GM12878 (cell line): ENCODE measurements at regions not wholly inside any gene's neighbourhood (a gene's known extent, or its start where the extent isn't known, plus 50 kb on each side); places are given as distances from the start of the nearest gene placed in this dataset.

Experiments
- ATAC-seq: fragments of 200-7000 bp; cut with Tn5 transposase; 3 replicates; pipeline ENCODE4 v1.9.1; 2020; ENCODE audit warnings: mild to moderate bottlenecking, moderate library complexity
- BruUV-seq: library from RNA; stranded (reverse); fragments of 400-500 nt; replicated peaks from 2 replicates; lab custom pipeline; 2021; lab: Mats Ljungman, UMichigan
- CTCF ChIA-PET: fragments of 300-600 bp; sonication (Branson Sonifier 250); formaldehyde crosslinking; extraction: SDS; loops from one replicate; lab custom pipeline; 2021; ENCODE audit warnings: inconsistent platforms; lab: Yijun Ruan, JAX
- POLR2A ChIA-PET: fragments of 350-600 bp; formaldehyde crosslinking; extraction: SDS; loops from one replicate; lab custom pipeline; 2021; ENCODE audit warnings: inconsistent platforms; lab: Charles Lee
- RAD21 ChIA-PET: fragments of 300-600 bp; sonication (Branson Sonifier 250); formaldehyde crosslinking; loops from one replicate; lab custom pipeline; 2023; ENCODE audit warnings: antibody characterized with exemption; ENCODE audit not compliant: unreplicated experiment; lab: Charles Lee
- SMC1A ChIA-PET: fragments of 300-600 bp; sonication (Branson Sonifier 250); formaldehyde crosslinking; loops from one replicate; lab custom pipeline; 2023; ENCODE audit not compliant: unreplicated experiment, uncharacterized antibody; lab: Charles Lee
- DNase-seq: peaks from one replicate; pipeline ENCODE4 v3.0.0-alpha.2; 2011; ENCODE audit warnings: low read depth, low spot score
- FAIRE-seq: peaks from 3 replicates; lab custom pipeline; 2011; peaks lifted over from hg19 to GRCh38; lab: Jason Lieb, UNC
- H2AFZ ChIP-seq: 2 replicates; pipeline ENCODE4 v1.6.0; 2011; ENCODE audit warnings: low read depth, low read length, control low read depth; ENCODE audit not compliant: control insufficient read depth
- H3K27ac ChIP-seq: 2 replicates; pipeline ENCODE4 v1.5.1; 2011; ENCODE audit warnings: control low read depth; ENCODE audit not compliant: control insufficient read depth, insufficient read depth
- H3K27me3 ChIP-seq, 2 experiments: replicated peaks in 1 of 2; 2 replicates each; pipeline versions ENCODE4 v1.6.0 to v1.6.1; 2011; ENCODE audit warnings: low read length in 1 of 2; ENCODE audit not compliant: control insufficient read depth in 2 of 2, insufficient read depth in 2 of 2
- H3K36me3 ChIP-seq, 2 experiments: 2 replicates each; pipeline ENCODE4 v1.5.1; 2011; ENCODE audit warnings: low read length in 1 of 2; ENCODE audit not compliant: control insufficient read depth in 2 of 2, insufficient read depth in 2 of 2
- H3K4me1 ChIP-seq: 2 replicates; pipeline ENCODE4 v1.6.1; 2011; ENCODE audit warnings: mild to moderate bottlenecking, low read length, moderate library complexity, mixed read lengths; ENCODE audit not compliant: control insufficient read depth, insufficient read depth
- H3K4me2 ChIP-seq: 2 replicates; pipeline ENCODE4 v1.6.0; 2011; ENCODE audit warnings: control low read depth; ENCODE audit not compliant: control insufficient read depth, insufficient read depth
- H3K4me3 ChIP-seq: fragments of 200-600 bp; sonication (generic); 2 replicates; pipeline ENCODE4 v1.5.1; 2016
- H3K79me2 ChIP-seq: 2 replicates; pipeline ENCODE4 v1.6.0; 2011; ENCODE audit warnings: low read length; ENCODE audit not compliant: control insufficient read depth, insufficient read depth
- H3K9ac ChIP-seq: 2 replicates; pipeline ENCODE4 v1.8.0; 2011; ENCODE audit warnings: low read length, control low read depth, mixed read lengths; ENCODE audit not compliant: control insufficient read depth, insufficient read depth
- H3K9me3 ChIP-seq: replicated peaks from 3 replicates; pipeline ENCODE4 v1.5.1; 2011; ENCODE audit warnings: mild to moderate bottlenecking, low read length; ENCODE audit not compliant: control insufficient read depth, insufficient read depth
- H4K20me1 ChIP-seq: 2 replicates; pipeline ENCODE4 v1.6.0; 2011; ENCODE audit not compliant: control insufficient read depth, insufficient read depth
- ATF7 ChIP-seq: fragments of 450-650 bp; IDR thresholded peaks from 2 replicates; pipeline ENCODE4 v1.6.1; 2016; ENCODE audit warnings: low read depth, mild to moderate bottlenecking
- EZH2 ChIP-seq: IDR thresholded peaks from 2 replicates; pipeline ENCODE4 v1.6.1; 2012; ENCODE audit warnings: low read depth, mild to moderate bottlenecking, control low read depth, inconsistent platforms, low read length, borderline replicate concordance; ENCODE audit not compliant: control insufficient read depth
- POU2F2 ChIP-seq: IDR thresholded peaks from 3 replicates; pipeline ENCODE4 v1.6.1; 2011; ENCODE audit warnings: low read depth, mild to moderate bottlenecking, low read length, borderline replicate concordance
- RAD51 ChIP-seq: fragments of 450-650 bp; IDR thresholded peaks from 2 replicates; pipeline ENCODE4 v1.6.1; 2016; ENCODE audit warnings: moderate library complexity, mild to moderate bottlenecking, inconsistent platforms
- RBBP5 ChIP-seq: fragments of 200-600 bp; sonication (generic); conservative IDR thresholded peaks from 2 replicates; pipeline ENCODE4 v1.6.1; 2016
- RCOR1 ChIP-seq: conservative IDR thresholded peaks from 2 replicates; pipeline ENCODE4 v1.6.1; 2012; ENCODE audit warnings: low read depth, low read length, improper control_type of control experiment
- SMC3 ChIP-seq: IDR thresholded peaks from 2 replicates; pipeline ENCODE4 v1.6.1; 2011; ENCODE audit warnings: low read length, improper control_type of control experiment, borderline replicate concordance
- WGBS: methylation state at CpG from one replicate; pipeline ENCODE4 v1.1.6; 2016; ENCODE audit warnings: low lambda C conversion rate; ENCODE audit not compliant: insufficient replicate concordance, insufficient coverage; ENCODE audit errors: missing lambda C conversion rate; 5-methylcytosine and 5-hydroxymethylcytosine counted together
- in situ Hi-C: fragments of 300-500 bp; cut with MboI; formaldehyde crosslinking; loops from 9 replicates; pipeline ENCODE4 v1.14.3; 2018; ENCODE audit warnings: mixed read lengths
- intact Hi-C: fragments of 100-400 bp; cut with micrococcal nuclease; formaldehyde crosslinking; loops from one replicate; pipeline ENCODE4 v1.14.2; 2022; ENCODE audit not compliant: unreplicated experiment
- TF ChIP-seq, protein P1 (sequence below): fragments of 150-350 bp; IDR thresholded peaks from 2 replicates; pipeline ENCODE4 v1.6.1; 2016; ENCODE audit warnings: low read depth, low read length
- TF ChIP-seq, protein P2 (sequence below): fragments of 450-650 bp; IDR thresholded peaks from 2 replicates; pipeline ENCODE4 v1.6.1; 2017; ENCODE audit warnings: mild to moderate bottlenecking, moderate library complexity
- TF ChIP-seq, protein P3 (sequence below): fragments of 450-650 bp; IDR thresholded peaks from 2 replicates; pipeline ENCODE4 v1.6.1; 2017; ENCODE audit warnings: antibody characterized with exemption, mild to moderate bottlenecking, moderate library complexity

DNA sequence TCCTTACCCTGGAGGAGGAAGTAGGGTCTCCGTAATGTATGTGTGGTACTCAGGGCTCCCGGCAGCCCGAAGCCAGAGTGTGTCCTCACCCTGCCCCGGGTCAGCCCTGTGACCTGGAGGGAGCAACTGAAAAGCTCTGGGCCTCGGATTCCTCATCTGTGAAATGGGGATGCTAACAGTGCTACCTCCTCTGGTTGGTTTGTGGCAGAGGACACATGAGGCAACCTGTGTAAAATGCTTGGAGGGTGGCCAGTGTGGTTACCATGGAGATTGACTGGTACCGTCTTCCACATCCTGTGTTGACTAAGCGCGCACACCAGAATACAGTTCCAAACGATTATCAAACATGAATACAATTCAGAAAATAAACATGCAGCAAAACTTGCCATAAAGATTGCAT is 163.8 kb upstream of the KLF6 start:
- in situ Hi-C loops (no loop called here), intact Hi-C loops (no loop called here)
- no peak for ATAC-seq
- no peak for FAIRE-seq
- no peak for TF ChIP-seq RBBP5
- no peak for TF ChIP-seq EZH2
- no peak for TF ChIP-seq ATF7
- no peak for TF ChIP-seq SMC3
- no peak for TF ChIP-seq RCOR1
- TF ChIP-seq, protein P1, sequence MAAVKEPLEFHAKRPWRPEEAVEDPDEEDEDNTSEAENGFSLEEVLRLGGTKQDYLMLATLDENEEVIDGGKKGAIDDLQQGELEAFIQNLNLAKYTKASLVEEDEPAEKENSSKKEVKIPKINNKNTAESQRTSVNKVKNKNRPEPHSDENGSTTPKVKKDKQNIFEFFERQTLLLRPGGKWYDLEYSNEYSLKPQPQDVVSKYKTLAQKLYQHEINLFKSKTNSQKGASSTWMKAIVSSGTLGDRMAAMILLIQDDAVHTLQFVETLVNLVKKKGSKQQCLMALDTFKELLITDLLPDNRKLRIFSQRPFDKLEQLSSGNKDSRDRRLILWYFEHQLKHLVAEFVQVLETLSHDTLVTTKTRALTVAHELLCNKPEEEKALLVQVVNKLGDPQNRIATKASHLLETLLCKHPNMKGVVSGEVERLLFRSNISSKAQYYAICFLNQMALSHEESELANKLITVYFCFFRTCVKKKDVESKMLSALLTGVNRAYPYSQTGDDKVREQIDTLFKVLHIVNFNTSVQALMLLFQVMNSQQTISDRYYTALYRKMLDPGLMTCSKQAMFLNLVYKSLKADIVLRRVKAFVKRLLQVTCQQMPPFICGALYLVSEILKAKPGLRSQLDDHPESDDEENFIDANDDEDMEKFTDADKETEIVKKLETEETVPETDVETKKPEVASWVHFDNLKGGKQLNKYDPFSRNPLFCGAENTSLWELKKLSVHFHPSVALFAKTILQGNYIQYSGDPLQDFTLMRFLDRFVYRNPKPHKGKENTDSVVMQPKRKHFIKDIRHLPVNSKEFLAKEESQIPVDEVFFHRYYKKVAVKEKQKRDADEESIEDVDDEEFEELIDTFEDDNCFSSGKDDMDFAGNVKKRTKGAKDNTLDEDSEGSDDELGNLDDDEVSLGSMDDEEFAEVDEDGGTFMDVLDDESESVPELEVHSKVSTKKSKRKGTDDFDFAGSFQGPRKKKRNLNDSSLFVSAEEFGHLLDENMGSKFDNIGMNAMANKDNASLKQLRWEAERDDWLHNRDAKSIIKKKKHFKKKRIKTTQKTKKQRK, result no peak
- TF ChIP-seq, protein P2, sequence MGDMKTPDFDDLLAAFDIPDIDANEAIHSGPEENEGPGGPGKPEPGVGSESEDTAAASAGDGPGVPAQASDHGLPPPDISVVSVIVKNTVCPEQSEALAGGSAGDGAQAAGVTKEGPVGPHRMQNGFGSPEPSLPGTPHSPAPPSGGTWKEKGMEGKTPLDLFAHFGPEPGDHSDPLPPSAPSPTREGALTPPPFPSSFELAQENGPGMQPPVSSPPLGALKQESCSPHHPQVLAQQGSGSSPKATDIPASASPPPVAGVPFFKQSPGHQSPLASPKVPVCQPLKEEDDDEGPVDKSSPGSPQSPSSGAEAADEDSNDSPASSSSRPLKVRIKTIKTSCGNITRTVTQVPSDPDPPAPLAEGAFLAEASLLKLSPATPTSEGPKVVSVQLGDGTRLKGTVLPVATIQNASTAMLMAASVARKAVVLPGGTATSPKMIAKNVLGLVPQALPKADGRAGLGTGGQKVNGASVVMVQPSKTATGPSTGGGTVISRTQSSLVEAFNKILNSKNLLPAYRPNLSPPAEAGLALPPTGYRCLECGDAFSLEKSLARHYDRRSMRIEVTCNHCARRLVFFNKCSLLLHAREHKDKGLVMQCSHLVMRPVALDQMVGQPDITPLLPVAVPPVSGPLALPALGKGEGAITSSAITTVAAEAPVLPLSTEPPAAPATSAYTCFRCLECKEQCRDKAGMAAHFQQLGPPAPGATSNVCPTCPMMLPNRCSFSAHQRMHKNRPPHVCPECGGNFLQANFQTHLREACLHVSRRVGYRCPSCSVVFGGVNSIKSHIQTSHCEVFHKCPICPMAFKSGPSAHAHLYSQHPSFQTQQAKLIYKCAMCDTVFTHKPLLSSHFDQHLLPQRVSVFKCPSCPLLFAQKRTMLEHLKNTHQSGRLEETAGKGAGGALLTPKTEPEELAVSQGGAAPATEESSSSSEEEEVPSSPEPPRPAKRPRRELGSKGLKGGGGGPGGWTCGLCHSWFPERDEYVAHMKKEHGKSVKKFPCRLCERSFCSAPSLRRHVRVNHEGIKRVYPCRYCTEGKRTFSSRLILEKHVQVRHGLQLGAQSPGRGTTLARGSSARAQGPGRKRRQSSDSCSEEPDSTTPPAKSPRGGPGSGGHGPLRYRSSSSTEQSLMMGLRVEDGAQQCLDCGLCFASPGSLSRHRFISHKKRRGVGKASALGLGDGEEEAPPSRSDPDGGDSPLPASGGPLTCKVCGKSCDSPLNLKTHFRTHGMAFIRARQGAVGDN, result no peak
- TF ChIP-seq POU2F2, result no peak
- no peak for TF ChIP-seq RAD51
- TF ChIP-seq, protein P3, sequence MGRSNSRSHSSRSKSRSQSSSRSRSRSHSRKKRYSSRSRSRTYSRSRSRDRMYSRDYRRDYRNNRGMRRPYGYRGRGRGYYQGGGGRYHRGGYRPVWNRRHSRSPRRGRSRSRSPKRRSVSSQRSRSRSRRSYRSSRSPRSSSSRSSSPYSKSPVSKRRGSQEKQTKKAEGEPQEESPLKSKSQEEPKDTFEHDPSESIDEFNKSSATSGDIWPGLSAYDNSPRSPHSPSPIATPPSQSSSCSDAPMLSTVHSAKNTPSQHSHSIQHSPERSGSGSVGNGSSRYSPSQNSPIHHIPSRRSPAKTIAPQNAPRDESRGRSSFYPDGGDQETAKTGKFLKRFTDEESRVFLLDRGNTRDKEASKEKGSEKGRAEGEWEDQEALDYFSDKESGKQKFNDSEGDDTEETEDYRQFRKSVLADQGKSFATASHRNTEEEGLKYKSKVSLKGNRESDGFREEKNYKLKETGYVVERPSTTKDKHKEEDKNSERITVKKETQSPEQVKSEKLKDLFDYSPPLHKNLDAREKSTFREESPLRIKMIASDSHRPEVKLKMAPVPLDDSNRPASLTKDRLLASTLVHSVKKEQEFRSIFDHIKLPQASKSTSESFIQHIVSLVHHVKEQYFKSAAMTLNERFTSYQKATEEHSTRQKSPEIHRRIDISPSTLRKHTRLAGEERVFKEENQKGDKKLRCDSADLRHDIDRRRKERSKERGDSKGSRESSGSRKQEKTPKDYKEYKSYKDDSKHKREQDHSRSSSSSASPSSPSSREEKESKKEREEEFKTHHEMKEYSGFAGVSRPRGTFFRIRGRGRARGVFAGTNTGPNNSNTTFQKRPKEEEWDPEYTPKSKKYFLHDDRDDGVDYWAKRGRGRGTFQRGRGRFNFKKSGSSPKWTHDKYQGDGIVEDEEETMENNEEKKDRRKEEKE, result no peak
- POLR2A ChIA-PET, result no interaction called here
- H3K9me3 ChIP-seq, result no peaks in the 10 kb centered on the region
- H3K4me2 ChIP-seq, result no peak overlapping the region
- no peaks in the 10 kb centered on the region for H3K4me1 ChIP-seq
- no peaks in the 10 kb centered on the region for H3K79me2 ChIP-seq
- CTCF ChIA-PET, result interaction anchor here (0.6 kb wide), 1 partner anchor 11 kb away, joined by 3 read pairs; no protein-coding TSS in a partner anchor
- no peak overlapping the region for H3K27ac ChIP-seq
- no peaks in the 10 kb centered on the region for H3K27me3 ChIP-seq
- RAD21 ChIA-PET, result no interaction called here
- no TSS peak for BruUV-seq
- no peak overlapping the region for H3K4me3 ChIP-seq
- WGBS, result 57% methylated on average over 9 of the region's 9 CpGs
- H4K20me1 ChIP-seq, result no peaks in the 10 kb centered on the region
- SMC1A ChIA-PET, result interaction anchor here (1.1 to 1.6 kb wide), 2 partner anchors 14 to 35 kb away, joined by 3 to 6 read pairs; no protein-coding TSS in a partner anchor
- H3K36me3 ChIP-seq, result no peaks in the 10 kb centered on the region
- H3K9ac ChIP-seq, result no peak overlapping the region
- H2AFZ ChIP-seq, result no peak overlapping the region
- no peak for DNase-seq
